NCI-H82 treated with DMSO at 0.1 percent for 48 hours (cell line): ENCODE measurements at regions not wholly inside any gene's neighbourhood (a gene's known extent, or its start where the extent isn't known, plus 50 kb on each side); places are given as distances from the start of the nearest gene placed in this dataset.

Source experiments
- DNase-seq: peaks from one replicate; lab custom pipeline; 2025; ENCODE audit not compliant: unreplicated experiment; lab: John Stamatoyannopoulos, UW

DNA sequence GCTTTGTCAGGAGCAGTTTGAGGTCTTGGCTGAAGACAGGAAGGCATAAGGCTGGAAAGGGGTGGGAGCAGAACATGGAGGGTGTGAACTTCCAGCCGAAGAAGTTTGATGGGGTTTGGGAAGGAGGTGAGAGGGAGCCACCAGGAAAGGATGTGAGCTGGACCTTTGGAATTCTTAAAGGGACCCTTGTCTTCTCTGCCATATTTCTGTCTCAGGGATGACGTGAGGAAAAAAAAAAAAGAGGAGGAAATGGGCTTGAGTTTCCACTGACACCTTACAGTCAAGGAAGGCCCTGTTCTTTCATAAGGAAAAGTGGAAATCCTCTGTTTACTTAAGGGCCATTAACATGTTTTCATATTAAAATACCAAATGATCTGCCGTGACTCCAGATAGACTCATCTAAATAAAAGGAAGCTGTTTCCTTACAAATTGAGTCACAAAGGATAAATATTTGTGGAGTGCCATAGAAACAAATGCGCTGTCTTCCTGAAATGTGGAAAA is 132.1 kb downstream of the PALM2AKAP2 start:
- no peak for DNase-seq

- DNase-seq: no peak
These were observed 132.9 kb downstream of the PALM2AKAP2 start for GRCh38 chr9:109912726-109913460.

GRCh38 chr9:109913461-109913810 is 133.4 kb downstream of the PALM2AKAP2 start:
- DNase-seq: no peak

DNA sequence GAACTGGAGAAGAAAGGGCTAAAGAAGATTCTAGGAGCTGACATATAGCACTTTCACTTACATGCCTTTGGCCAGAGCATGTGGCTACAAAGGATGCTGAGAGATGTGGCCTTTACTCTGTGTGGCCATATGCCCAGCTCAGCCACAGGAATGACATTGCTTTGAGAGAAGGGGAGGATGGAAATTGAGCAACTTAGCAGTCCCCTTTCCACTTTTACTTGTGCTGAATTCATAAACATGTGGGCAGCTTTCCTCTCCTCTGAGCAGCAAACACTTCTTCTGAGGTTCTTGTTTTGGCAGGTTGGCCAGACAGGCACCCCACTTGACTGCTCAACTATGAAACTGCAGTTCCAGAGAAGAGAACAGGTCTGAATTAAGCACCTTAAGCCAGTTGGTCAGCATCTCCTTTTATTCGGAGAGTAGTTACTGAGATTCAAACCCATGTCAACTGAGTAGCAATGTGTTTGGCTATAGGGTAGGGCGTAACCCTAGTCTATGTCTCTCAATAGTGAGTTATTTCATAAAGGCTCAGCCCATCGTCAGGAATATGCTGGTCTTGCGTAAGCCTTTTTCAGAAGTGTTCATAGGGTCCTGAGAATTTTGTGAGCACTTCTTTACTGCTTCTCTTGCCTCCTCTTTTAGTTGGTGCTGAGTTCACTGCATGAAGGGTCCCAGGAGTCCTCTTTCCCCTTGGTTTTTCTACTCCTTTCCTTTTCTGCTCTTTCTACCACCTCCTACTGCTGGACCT is 134.5 kb downstream of the PALM2AKAP2 start:
- DNase-seq: no peak

DNA sequence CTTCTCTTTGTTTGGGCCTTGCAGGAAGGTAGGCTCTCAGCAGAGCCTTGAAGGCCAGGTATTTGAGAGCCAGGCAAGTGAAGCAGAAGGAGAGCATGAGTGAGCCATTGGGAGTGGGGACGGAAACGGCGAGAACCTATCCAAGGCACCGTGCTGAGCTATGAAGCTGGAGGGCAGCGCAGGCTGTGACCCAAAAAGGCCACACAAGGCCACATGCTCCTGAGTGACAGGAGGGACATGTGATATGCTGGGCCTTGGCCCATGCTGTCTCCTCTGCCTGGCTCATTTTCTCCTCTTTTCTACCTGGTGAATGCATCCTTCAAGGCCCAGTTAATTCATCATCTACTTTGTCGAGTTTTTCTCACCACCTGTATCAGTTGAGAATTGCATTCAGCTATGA is 136.3 kb downstream of the PALM2AKAP2 start:
- no peak for DNase-seq

- no peak for DNase-seq
These were observed 138.6 kb downstream of the PALM2AKAP2 start for GRCh38 chr9:109918339-109919163.

- no peak for DNase-seq
These were observed 139.9 kb downstream of the PALM2AKAP2 start for GRCh38 chr9:109919736-109920408.

- DNase-seq: no peak
These were observed 142.8 kb downstream of the PALM2AKAP2 start for GRCh38 chr9:109922617-109923470.

- DNase-seq: no peak
These were observed 143.4 kb downstream of the PALM2AKAP2 start for GRCh38 chr9:109923471-109923760.

- DNase-seq: no peak
These were observed 143.8 kb downstream of the PALM2AKAP2 start for GRCh38 chr9:109923806-109924205.

DNA sequence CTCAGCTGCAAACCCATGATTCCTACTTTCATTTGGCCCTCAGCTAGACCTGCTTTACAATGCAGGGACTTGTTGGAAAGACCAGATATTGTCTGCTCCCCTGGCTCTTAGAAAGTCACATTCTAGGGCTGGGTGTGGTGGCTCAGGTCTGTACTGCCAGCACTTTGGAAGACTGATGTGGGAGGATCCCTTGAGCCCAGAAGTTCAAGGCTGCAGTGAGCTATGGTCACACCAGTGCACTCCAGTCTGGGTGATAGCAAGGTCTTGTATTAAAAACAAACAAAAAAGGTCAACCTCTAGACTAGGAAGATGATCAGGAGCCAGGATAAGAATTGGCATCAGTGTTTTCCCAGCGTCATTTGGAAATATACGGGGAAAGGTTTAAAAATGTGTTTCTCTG is 145.8 kb downstream of the PALM2AKAP2 start:
- DNase-seq: no peak

DNA sequence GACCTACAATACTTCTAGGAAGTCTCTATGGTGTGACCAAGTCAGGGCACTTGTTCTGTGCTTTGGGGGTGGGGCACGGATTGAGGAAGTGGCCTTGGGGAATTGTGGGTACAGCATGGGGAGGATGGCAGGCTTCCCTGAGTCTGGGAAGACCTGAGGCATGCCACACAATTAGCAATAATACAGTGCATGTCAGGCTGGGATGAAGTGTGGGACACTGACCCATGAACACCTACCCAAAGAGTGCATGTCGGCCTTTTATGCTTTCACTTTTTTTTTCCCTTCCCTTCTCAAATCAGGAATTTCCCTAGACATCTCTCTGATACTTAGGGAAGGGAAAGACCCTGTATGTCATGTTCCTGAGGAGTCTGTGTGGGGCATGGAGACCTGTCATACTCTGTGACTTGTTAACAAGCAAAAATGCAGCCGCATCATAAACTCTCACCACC is 146.4 kb downstream of the PALM2AKAP2 start:
- DNase-seq: no peak

GRCh38 chr9:109931623-109932022 is 151.6 kb downstream of the PALM2AKAP2 start:
- no peak for DNase-seq

DNA sequence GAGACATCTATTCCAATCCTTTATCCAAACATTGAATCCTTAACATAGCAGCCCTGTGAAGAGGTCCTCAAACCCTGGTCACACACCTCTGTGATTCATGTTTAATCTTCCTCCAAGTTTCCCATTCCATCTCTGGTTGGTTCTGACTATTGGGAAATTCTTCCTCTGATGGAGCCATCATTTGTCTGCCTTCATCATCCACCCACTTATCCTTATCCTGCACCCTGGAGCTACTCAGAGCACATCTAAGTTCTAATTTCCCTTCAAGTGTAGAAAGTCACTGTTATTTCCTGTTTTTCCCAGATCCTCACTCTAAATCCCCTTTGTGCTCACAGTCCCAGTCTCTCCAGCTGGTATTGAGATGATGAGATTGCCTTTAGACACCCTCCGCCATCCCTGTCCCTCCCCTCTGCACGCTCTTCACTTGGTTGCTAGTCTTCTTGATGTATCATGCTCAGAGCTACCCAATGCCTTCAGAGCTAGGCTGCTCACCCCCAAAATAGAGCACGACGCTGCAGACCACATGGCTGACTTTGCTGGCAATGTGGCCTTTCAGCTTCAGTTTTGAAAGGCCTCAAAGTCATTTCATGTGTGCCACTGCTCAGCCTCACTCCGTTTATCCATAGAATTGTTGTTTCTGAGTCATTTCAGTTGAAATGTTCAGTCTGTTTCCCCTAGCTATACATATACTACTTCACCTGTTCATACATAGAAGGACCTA is 154.3 kb downstream of the PALM2AKAP2 start:
- no peak for DNase-seq

GRCh38 chr9:109934857-109935215 is 154.8 kb downstream of the PALM2AKAP2 start:
- no peak for DNase-seq

DNA sequence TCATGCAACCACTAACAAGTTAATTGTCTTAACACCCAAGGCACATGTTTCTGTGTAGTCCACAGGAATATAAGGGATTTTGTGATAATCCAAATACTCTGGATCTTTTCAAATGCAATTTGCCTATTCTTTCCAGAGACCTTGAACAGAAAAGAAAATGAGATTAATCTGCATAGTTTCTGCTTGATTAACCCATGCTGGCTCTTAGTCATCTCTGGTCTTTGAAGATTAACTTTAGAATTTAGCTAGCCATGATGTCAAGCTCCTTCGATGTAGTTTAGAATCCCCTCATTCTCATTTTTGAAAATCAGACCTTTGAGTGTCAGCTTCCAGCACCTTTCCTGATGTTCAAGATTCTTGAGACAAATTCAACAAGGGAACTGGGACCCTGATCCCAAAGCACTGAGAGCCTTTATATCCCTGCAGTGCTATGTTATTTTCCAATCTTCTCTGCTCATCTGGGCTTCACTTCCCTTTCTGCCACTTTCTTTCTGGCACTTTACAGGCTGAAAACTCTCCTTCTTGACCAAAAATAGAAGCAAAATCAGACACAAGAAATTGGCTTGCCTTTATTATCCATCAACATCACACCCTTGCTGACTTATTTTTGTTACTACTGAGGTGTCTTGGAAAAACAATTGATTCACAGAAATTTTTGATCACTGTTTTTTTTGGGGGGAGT is 155.5 kb downstream of the PALM2AKAP2 start:
- no peak for DNase-seq

GRCh38 chr9:109937861-109938453 is 158.0 kb downstream of the PALM2AKAP2 start:
- no peak for DNase-seq

- DNase-seq: no peak
These were observed 159.8 kb downstream of the PALM2AKAP2 start for GRCh38 chr9:109939698-109940342.
